Osteocyte (in vitro differentiated cells): ENCODE measurements at regions not wholly inside any gene's neighbourhood (a gene's known extent, or its start where the extent isn't known, plus 50 kb on each side); places are given as distances from the start of the nearest gene placed in this dataset.

ENCODE experiments used
- DNase-seq: peaks from one replicate; pipeline ENCODE4 v3.0.0; 2021; ENCODE audit warnings: mixed read lengths; ENCODE audit not compliant: unreplicated experiment; ENCODE audit errors: extremely low spot score
- H3K27ac Mint-ChIP-seq: one replicate; pipeline ENCODE4 v1.8.0; 2021; ENCODE audit warnings: mild to moderate bottlenecking, mixed read lengths; ENCODE audit not compliant: unreplicated experiment
- H3K27me3 Mint-ChIP-seq: one replicate; pipeline ENCODE4 v1.8.0; 2021; ENCODE audit warnings: mixed read lengths; ENCODE audit not compliant: unreplicated experiment
- H3K36me3 Mint-ChIP-seq: one replicate; pipeline ENCODE4 v1.8.0; 2021; ENCODE audit warnings: mixed read lengths; ENCODE audit not compliant: unreplicated experiment
- H3K4me1 Mint-ChIP-seq: one replicate; pipeline ENCODE4 v1.8.0; 2021; ENCODE audit warnings: mixed read lengths; ENCODE audit not compliant: unreplicated experiment
- H3K4me3 Mint-ChIP-seq: one replicate; pipeline ENCODE4 v1.8.0; 2021; ENCODE audit warnings: mild to moderate bottlenecking, moderate library complexity, mixed read lengths; ENCODE audit not compliant: unreplicated experiment
- H3K9me3 Mint-ChIP-seq: one replicate; pipeline ENCODE4 v1.8.0; 2021; ENCODE audit warnings: mixed read lengths; ENCODE audit not compliant: unreplicated experiment
- CTCF ChIP-seq: fragments of 200-600 bp; sonication (generic); IDR thresholded peaks from 2 replicates; pipeline ENCODE4 v1.5.0; 2021; ENCODE audit warnings: antibody characterized with exemption, mild to moderate bottlenecking, moderate library complexity

GRCh38 chr1:70768216-70768615 is 279.4 kb downstream of the PTGER3 start:
- Mint-ChIP-seq H3K27me3 (peaks cover 3% of the 10 kb centered on the region), H3K4me1 (no peaks in the 10 kb centered on the region), H3K4me3 (no peak overlapping the region), H3K27ac (no peak overlapping the region), H3K36me3 (no peaks in the 10 kb centered on the region), H3K9me3 (peaks cover 22% of the 10 kb centered on the region)
- no peak for TF ChIP-seq CTCF
- no peak for DNase-seq

- TF ChIP-seq CTCF: no peak
- no peak for DNase-seq
- Mint-ChIP-seq H3K27me3 (peaks cover 3% of the 10 kb centered on the region), H3K27ac (no peak overlapping the region), H3K9me3 (no peaks in the 10 kb centered on the region), H3K36me3 (no peaks in the 10 kb centered on the region), H3K4me1 (no peaks in the 10 kb centered on the region), H3K4me3 (no peak overlapping the region)
Observed at GRCh38 chr1:70778056-70778762, 269.4 kb downstream of the PTGER3 start.

GRCh38 chr1:70778934-70779333 is 268.7 kb downstream of the PTGER3 start:
- no peak for DNase-seq
- H3K36me3 Mint-ChIP-seq: no peaks in the 10 kb centered on the region
- H3K27me3 Mint-ChIP-seq: peaks cover 3% of the 10 kb centered on the region
- H3K4me1 Mint-ChIP-seq: no peaks in the 10 kb centered on the region
- no peak for TF ChIP-seq CTCF
- no peak overlapping the region for H3K4me3 Mint-ChIP-seq
- no peak overlapping the region for H3K27ac Mint-ChIP-seq
- H3K9me3 Mint-ChIP-seq: no peaks in the 10 kb centered on the region

- H3K9me3 Mint-ChIP-seq: no peaks in the 10 kb centered on the region
- DNase-seq: no peak
- no peak for TF ChIP-seq CTCF
- H3K27ac Mint-ChIP-seq: no peak overlapping the region
- H3K4me3 Mint-ChIP-seq: no peak overlapping the region
- H3K4me1 Mint-ChIP-seq: no peaks in the 10 kb centered on the region
- no peaks in the 10 kb centered on the region for H3K36me3 Mint-ChIP-seq
- peaks cover 3% of the 10 kb centered on the region for H3K27me3 Mint-ChIP-seq
Observed at GRCh38 chr1:70779571-70779970, 268.0 kb downstream of the PTGER3 start.

GRCh38 chr1:70785287-70785686 is 262.3 kb downstream of the PTGER3 start:
- H3K4me3 Mint-ChIP-seq: no peak overlapping the region
- H3K9me3 Mint-ChIP-seq: no peaks in the 10 kb centered on the region
- no peaks in the 10 kb centered on the region for H3K4me1 Mint-ChIP-seq
- TF ChIP-seq CTCF: no peak
- H3K27me3 Mint-ChIP-seq: peaks cover 9% of the 10 kb centered on the region
- no peak overlapping the region for H3K27ac Mint-ChIP-seq
- H3K36me3 Mint-ChIP-seq: no peaks in the 10 kb centered on the region
- no peak for DNase-seq
